ENCODE measurements at regions not wholly inside any gene's neighbourhood (a gene's known extent, or its start where the extent isn't known, plus 50 kb on each side); places are given as distances from the start of the nearest gene placed in this dataset.

GRCh38 chr2:220966636-220967035 is 605.5 kb downstream of the EPHA4 start:
- H3K9me2 ChIP-seq (ENCODE audit: low read depth, low read length) = no peaks in the 10 kb centered on the region
- H3K4me1 ChIP-seq (ENCODE audit: insufficient read depth, low read length, severe bottlenecking) = no peaks in the 10 kb centered on the region
- H3K9ac ChIP-seq (ENCODE audit: low read length) = no peak overlapping the region
- H3F3A ChIP-seq (ENCODE audit: insufficient read depth, low read length) = no peaks in the 10 kb centered on the region
- no peaks in the 10 kb centered on the region for H3K79me2 ChIP-seq (ENCODE audit: insufficient read depth, low read length)
- no peak overlapping the region for H2AFZ ChIP-seq (ENCODE audit: low read length)
- no peaks in the 10 kb centered on the region for H3K36me3 ChIP-seq (ENCODE audit: insufficient read depth, low read length)
- no peaks in the 10 kb centered on the region for H3K27me3 ChIP-seq (ENCODE audit: insufficient read depth, low read length)
- H3K4me3 ChIP-seq (ENCODE audit: low read depth, low read length, poor library complexity, severe bottlenecking) = no peak overlapping the region
- H3K9me3 ChIP-seq (ENCODE audit: low read length) = no peaks in the 10 kb centered on the region
- no peak overlapping the region for H3K4me2 ChIP-seq (ENCODE audit: low read length)
- H4K20me1 ChIP-seq (ENCODE audit: insufficient read depth, low read length) = no peaks in the 10 kb centered on the region
- H3K27ac ChIP-seq (ENCODE audit: low read depth, low read length, poor library complexity, severe bottlenecking) = no peak overlapping the region
- no peak for TF ChIP-seq EZH2 (IDR thresholded peaks at IDR 0.05; ENCODE audit: borderline replicate concordance, low read length)
- no peak for TF ChIP-seq CTCF (IDR thresholded peaks at IDR 0.05; ENCODE audit: low read length)

- H3K4me2 ChIP-seq (ENCODE audit: low read length) = no peak overlapping the region
- no peak overlapping the region for H3K27ac ChIP-seq (ENCODE audit: low read depth, low read length, poor library complexity, severe bottlenecking)
- no peaks in the 10 kb centered on the region for H3K9me2 ChIP-seq (ENCODE audit: low read depth, low read length)
- H4K20me1 ChIP-seq (ENCODE audit: insufficient read depth, low read length) = no peaks in the 10 kb centered on the region
- no peaks in the 10 kb centered on the region for H3F3A ChIP-seq (ENCODE audit: insufficient read depth, low read length)
- no peak overlapping the region for H2AFZ ChIP-seq (ENCODE audit: low read length)
- no peak overlapping the region for H3K4me3 ChIP-seq (ENCODE audit: low read depth, low read length, poor library complexity, severe bottlenecking)
- H3K9ac ChIP-seq (ENCODE audit: low read length) = no peak overlapping the region
- no peaks in the 10 kb centered on the region for H3K27me3 ChIP-seq (ENCODE audit: insufficient read depth, low read length)
- H3K4me1 ChIP-seq (ENCODE audit: insufficient read depth, low read length, severe bottlenecking) = no peaks in the 10 kb centered on the region
- TF ChIP-seq CTCF (IDR thresholded peaks at IDR 0.05; ENCODE audit: low read length) (no peak), EZH2 (IDR thresholded peaks at IDR 0.05; ENCODE audit: borderline replicate concordance, low read length) (no peak)
- H3K79me2 ChIP-seq (ENCODE audit: insufficient read depth, low read length) = no peaks in the 10 kb centered on the region
- H3K36me3 ChIP-seq (ENCODE audit: insufficient read depth, low read length) = no peaks in the 10 kb centered on the region
- H3K9me3 ChIP-seq (ENCODE audit: low read length) = no peaks in the 10 kb centered on the region
These were observed 602.8 kb downstream of the EPHA4 start for GRCh38 chr2:220969348-220969747.

GRCh38 chr2:220980966-220981675 is 591.0 kb downstream of the EPHA4 start:
- no peak overlapping the region for H3K4me3 ChIP-seq (ENCODE audit: low read depth, low read length, poor library complexity, severe bottlenecking)
- H3K36me3 ChIP-seq (ENCODE audit: insufficient read depth, low read length) = no peaks in the 10 kb centered on the region
- H3K4me1 ChIP-seq (ENCODE audit: insufficient read depth, low read length, severe bottlenecking) = no peaks in the 10 kb centered on the region
- H3K9me3 ChIP-seq (ENCODE audit: low read length) = no peaks in the 10 kb centered on the region
- H3K9me2 ChIP-seq (ENCODE audit: low read depth, low read length) = no peaks in the 10 kb centered on the region
- H3K27ac ChIP-seq (ENCODE audit: low read depth, low read length, poor library complexity, severe bottlenecking) = no peak overlapping the region
- no peak overlapping the region for H3K4me2 ChIP-seq (ENCODE audit: low read length)
- H3K9ac ChIP-seq (ENCODE audit: low read length) = no peak overlapping the region
- H2AFZ ChIP-seq (ENCODE audit: low read length) = no peak overlapping the region
- no peaks in the 10 kb centered on the region for H3K79me2 ChIP-seq (ENCODE audit: insufficient read depth, low read length)
- no peaks in the 10 kb centered on the region for H4K20me1 ChIP-seq (ENCODE audit: insufficient read depth, low read length)
- TF ChIP-seq EZH2 (IDR thresholded peaks at IDR 0.05; ENCODE audit: borderline replicate concordance, low read length) = no peak
- TF ChIP-seq CTCF (IDR thresholded peaks at IDR 0.05; ENCODE audit: low read length) = no peak
- H3K27me3 ChIP-seq (ENCODE audit: insufficient read depth, low read length) = no peaks in the 10 kb centered on the region
- no peaks in the 10 kb centered on the region for H3F3A ChIP-seq (ENCODE audit: insufficient read depth, low read length)

Measured in OCI-LY1 (cell line).